Caki2 (cell line): ENCODE measurements at regions not wholly inside any gene's neighbourhood (a gene's known extent, or its start where the extent isn't known, plus 50 kb on each side); places are given as distances from the start of the nearest gene placed in this dataset.
"Not testable (repeated sequence)": the region's sequence is repeated elsewhere in the genome, so short reads cannot be mapped to it uniquely, and the experiment has no call there.

ENCODE experiments used
- DNase-seq: peaks from one replicate; pipeline ENCODE4 v3.0.0-alpha.2; 2015; ENCODE audit warnings: low read depth
- in situ Hi-C: cut with HindIII; loops from 2 replicates; pipeline ENCODE4 v1.10.0; 2016; ENCODE audit warnings: low sequenced_read_pairs, low pct_unique_long_range_greater_than_20kb, mixed read lengths

DNA sequence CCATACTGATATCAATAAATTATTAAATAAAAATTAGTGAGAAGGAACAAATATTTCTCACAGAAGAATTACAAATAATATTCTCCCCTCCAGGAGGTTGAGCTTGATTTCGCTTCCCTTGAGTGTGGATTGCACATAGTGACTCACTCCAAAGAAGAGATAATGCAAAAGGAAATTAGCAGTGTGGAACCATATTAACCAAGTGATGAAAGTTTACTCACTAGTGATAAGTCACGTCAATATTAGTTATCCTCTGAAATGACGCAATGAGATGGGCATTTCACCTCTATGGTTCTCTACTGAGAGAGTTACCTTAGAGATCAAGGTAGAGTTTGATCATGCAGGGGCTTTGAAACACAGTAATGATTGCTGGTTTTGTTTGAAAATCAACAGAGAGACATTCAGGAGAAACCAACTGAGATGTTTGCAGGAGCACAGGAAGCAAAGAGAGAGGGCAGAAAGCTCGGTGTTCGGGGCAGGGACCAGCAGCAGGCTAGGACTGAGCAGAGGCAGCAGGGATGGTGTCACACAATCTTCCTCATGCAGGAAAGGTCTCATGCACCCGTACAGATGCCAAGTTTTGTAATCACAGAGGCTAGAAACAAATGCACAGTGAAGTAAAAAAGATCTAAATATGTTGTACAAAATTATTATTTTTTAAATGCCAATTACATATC is 634.5 kb downstream of the QKI start:
- in situ Hi-C loops: no loop called here
- DNase-seq: peak; percentile 1

DNA sequence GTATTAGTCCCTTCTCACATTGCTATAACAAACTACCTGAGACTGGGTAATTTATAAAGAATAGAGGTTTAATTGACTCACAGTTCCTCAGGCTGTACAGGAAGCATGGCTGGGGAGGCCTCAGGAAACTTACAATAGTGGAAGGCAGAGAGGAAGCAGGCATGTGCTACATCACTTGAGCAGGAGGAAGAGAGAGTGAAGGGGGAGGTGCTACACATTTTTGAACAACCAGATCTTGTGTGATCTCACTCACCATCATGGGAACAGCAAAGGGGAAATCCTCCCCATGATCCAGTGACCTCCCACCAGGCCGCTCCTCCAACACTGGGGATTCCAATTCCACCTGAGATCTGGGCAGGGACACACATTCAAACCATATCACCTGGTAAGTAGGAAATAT is 630.6 kb downstream of the QKI start:
- no peak for DNase-seq
- in situ Hi-C loops: no loop called here

DNA sequence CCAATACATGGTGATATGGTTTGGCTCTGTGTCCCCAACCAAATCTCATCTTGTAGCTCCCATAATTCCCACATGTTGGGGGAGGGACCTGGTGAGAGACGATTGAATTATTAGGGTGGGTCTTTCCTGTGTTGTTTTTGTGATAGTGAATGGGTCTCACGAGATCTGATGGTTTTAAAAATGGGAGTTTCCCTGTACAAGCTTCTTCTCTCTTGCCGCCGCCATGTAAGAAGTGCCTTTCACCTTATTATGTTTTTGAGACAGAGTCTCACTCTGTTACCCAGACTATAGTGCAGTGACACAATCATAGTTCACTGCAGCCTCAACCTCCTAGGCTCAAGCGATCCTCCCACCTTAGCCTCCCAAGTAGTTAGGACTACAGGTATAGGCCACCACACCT is 629.1 kb downstream of the QKI start:
- in situ Hi-C loops, DNase-seq: not testable (repeated sequence)

DNA sequence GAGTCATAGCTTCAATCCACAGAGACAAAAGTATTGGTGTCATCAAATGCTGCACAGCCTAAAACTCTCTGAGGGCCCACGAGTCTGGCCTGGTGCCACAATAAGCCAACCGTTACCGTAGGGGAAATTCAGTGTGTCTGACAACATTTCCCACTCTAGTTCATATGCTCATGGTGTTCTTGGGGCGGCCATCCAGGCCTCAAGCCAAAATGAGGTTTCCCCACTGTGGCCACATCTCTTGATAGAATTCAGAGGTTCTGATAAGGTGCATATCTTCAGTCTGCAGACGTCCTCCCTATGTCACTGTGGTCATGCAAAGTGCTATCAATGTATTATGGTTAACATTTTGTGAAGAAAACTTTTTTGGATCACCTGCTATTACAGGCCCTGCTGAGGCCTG is 627.7 kb downstream of the QKI start:
- in situ Hi-C loops: no loop called here
- no peak for DNase-seq

DNA sequence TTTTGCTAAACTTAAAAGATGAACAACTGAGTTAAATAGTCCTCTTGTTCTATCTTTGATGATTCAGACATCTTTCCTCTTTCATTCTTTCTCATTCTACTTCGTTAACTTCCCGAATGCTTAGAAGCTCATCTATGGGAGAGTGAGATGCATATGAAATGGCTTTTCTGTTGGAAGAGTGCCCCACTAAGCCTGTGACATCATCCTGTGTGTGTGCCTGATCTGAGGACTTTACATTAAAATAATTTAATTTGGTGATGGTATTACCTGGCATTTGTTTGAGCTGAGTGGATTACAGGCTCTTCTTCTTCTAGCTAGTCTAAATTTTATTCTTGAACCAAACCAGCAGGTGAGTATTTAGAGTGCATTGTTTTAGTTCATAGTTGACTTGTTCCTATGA is 626.5 kb downstream of the QKI start:
- in situ Hi-C loops: no loop called here
- DNase-seq: no peak

DNA sequence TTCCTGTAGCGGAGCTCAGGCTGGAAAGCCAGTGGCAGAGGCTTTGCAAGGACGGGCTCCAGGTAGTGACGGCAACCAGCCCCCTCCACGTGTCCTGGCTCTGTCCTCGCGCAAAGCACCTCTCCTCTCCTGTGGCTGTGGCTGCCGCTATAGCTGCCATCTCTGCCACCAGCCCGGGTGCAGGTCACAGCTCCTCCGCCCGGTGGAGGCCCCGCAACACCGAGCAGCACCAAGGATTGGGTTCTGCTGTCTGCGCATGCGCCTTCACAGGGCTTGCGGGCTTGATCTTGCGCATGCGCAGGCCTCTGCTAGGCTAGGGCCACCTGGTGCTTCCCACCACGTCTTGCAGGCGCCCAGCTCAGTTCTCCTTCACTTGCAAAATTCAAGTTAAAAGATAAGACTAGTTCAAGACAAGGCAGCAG is 625.4 kb downstream of the QKI start:
- in situ Hi-C loops: no loop called here
- DNase-seq: no peak

DNA sequence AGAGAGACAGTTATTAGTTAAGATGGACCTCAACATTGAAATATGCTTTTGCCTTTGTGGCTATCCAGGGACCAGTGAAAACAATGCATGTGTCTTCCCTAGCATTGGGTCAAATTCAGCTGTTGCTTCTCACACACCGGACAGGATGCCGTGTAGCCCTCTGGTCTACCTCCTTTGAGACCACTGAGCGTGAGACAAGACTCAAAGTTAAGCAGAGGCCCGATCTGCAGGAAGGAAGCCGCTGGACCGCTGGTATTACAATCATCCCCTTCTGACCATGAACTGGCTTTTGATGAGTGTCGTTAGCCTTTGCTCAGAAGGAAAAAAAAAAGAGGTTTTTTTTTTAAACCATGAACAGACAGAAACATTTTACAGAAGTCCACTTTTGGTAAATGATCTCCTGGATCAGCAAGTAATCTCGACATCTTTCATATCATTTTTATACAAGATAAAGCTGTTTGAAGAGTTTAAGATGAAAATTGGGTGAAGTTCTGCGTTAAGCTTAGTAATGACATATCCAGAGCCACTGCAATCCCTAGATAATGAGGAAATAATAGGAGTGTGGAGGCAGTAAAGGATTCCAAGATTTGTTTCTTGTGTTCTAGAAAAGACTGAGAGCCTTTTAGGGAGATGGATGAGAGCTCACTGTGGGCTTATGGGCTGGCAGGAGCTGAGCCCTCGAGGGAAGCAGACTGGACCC is 622.8 kb downstream of the QKI start:
- in situ Hi-C loops: no loop called here
- DNase-seq: no peak

DNA sequence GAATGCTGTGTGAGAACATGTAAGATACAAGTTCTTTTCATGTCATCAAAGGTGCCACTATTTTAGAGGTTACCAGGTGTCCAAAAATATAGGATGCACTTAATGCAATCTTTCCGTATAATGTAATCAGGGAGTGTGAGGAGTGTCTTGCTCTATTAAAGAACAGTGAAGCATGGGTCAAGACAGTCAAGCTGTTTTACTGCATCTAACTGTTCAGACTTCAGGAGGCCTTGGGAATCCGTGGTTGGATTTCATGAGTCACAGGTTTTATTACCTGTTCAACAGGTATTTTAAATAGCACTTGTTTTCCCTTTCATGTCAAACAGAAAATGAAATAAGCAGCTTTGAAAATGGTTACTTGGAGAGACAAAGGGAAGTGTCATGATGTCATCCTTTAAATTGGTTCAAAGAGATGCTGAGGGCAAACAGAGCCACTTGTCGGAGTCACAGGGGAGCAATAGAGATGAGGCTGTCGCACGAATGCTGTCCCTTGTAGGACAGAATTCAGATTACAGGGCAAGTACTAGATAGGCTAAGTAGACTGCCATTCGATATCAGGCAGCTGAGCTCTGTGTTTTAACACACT is 621.5 kb downstream of the QKI start:
- in situ Hi-C loops: no loop called here

DNA sequence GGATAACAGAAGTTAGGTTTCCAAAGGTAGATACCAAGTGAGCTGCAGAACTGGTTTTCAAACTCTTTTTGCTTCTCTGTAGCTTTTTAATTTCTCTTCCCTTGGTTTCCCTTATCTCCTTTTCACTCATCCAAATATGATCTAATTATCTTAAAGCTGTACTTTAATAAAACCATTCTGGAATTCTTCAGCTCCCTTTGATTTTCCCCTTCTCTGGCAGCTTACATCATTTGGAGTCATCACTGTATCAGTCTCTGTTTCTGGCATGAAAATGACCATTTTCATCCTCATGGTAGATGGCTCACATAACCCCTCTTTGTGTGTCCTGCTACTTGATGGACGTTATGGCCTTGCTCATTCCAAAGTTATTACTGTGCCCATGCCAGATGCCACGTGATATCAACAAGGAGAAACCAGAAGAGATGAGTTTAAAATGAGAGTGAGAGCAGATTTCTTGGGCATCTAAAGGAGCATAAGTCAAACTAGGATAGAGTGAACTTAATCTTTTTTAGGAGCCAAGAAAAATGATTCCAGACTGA is 620.2 kb downstream of the QKI start:
- in situ Hi-C loops: no loop called here
- DNase-seq: no peak

More for the DNA sequence above, 621.5 kb downstream of the QKI start:
- DNase-seq: no peak

DNA sequence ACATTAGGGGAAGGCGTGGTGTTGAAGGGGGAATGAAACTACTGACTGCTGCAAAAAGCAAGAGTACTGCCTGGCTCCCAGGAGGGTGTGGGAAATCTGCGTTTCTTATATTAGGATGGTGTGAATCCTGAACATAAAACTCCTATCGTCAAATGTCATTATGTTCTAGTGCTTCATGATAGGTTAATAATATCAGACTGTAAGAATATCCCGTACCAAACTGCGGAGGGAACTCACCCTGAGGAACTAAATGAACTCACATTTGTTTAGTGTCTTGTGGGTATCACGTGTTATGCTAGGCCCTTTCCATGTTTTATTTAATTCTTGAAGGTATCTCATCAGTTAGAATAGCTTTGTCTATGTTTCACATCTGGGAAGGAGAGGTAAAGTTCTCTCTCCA is 610.7 kb downstream of the QKI start:
- no peak for DNase-seq
- in situ Hi-C loops: no loop called here

DNA sequence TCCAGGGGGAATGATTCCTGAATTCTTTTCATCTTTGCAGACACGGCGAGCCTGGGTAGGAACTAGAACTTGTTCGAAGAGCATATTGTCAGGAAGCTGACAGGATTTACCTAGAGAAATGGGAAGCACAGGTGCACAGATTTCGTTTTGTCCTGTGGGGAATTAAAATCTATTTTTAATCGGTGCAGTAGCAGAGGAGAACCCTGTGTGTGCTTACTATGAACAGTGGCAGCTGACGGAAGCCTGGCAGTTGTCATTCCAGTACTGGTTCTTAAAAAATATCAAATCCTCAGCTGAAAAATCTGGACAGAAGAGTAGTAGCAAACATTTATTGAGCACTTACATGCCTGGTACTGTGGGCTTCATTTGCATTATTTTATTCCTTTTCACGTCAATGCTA is 609.0 kb downstream of the QKI start:
- in situ Hi-C loops: no loop called here
- no peak for DNase-seq

DNA sequence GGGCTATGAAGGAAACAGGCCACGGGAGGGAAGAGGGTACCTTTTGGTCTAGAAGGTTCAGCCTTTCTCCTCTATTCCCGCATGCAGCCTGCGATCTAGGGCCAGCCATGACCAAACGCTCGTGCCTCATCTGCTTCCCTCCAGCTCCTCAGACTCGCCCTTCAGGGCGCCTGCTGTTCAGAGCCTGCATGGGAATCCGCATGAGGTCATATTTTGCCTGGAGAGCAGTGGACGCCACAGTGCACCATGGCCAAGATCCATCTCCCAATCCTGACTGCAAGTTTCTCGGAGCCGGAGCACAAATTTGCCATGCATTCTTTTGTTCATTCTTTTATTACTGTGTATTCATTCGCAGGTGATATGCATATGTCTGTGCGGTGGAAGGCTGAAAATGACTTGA is 608.1 kb downstream of the QKI start:
- in situ Hi-C loops: no loop called here
- DNase-seq: no peak

DNA sequence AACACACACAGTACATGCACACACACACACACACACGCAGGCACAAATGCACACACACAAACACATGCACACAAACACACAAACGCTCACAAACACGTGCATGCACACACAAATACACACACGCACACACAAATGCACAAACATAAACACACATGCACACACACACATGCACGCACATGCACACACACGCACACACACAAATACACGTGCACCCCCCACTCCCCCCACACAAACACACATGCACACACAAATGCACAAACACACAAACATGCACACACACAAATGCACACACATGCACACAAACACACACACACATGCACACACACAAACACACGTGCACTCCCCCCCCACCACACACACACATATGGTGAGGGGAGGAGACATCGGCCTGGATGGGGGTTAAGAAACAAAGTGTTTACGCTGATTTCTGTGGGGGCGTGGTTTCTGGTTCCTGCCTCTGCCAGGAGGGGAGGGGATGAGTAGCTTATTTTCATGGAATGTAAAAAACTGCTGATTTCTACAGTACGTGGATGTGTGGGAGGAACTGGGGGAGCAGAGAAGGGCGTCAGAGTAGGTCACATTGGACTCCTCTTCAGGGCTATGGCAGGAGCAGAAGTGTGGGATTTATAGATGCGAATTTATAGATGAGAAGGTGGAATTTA is 607.2 kb downstream of the QKI start:
- in situ Hi-C loops: no loop called here
- DNase-seq: no peak

DNA sequence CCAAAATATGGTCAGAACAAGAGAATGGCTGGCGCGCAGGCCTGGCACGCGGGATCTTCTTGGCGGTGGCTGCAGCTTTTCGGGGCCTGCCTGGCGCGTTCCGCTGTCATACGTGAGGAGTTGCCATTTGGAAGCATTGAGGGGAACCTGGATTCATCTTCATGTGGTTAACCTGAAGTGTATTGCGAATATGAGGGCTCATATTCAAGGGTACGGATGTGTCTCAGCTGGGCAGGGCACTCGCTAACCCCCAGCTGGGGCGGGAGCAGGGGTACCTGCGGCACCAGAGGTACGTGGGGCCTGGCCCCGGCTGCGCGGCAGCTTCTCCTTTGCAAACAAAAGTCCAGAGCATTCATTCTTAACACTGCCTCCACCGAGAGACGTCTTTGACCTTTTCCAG is 605.6 kb downstream of the QKI start:
- in situ Hi-C loops: no loop called here
- no peak for DNase-seq

DNA sequence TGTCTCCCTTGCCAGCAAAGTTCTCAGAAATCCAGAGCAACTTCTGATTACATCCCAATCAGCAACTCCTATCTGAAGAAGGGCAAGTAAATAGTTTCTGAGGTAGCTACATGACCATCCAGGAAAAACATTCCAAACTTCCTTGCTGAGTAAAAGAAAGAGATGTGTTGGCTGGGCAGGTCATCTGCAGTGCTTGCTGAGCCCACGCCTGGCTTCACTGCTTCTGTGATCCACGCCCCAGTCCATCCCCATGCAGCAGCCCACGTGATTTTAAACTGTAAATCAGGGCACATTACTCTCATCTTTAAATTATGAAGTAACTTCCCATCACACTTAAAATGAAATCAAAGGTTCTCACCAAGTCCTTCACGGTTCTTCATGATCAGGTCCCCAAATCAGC is 603.6 kb downstream of the QKI start:
- in situ Hi-C loops: no loop called here
- no peak for DNase-seq

DNA sequence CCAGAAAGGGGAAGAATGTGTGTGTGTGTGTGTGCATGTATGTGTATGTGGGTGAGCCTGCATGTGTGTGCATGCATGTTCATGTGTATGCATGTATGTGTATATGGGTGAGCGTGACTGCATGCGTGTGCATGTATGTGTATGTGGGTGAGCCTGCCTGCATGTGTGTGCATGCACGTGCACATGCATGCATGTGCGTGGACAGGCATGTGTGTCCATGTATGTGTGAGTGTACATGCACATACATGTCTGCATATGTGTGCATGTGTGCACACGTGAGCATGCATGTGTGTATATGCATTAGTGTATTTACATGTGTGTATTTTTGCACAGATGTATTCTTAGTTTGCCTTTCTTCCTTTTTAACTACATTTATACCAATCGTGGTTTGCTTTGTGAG is 601.5 kb downstream of the QKI start:
- in situ Hi-C loops: no loop called here
- no peak for DNase-seq

DNA sequence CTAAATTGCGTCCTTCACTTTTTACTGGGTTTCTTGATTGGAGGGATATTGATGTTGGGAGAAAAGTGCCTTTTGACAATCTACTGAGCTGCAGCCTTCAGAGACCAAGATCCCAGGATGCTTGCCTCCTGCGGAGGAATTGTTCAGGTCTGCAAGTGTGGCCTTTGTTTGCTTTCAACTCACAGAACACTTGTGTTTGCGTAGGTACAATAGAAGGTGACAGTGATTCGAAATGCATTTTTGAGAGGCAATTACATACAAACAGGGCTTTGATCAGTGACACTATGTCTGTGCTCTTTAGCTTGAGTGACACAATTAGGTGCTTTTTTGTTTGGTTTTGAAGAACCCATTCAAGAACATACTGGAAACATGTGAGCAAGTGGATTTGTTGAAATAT is 600.6 kb downstream of the QKI start:
- no peak for DNase-seq
- in situ Hi-C loops: no loop called here

DNA sequence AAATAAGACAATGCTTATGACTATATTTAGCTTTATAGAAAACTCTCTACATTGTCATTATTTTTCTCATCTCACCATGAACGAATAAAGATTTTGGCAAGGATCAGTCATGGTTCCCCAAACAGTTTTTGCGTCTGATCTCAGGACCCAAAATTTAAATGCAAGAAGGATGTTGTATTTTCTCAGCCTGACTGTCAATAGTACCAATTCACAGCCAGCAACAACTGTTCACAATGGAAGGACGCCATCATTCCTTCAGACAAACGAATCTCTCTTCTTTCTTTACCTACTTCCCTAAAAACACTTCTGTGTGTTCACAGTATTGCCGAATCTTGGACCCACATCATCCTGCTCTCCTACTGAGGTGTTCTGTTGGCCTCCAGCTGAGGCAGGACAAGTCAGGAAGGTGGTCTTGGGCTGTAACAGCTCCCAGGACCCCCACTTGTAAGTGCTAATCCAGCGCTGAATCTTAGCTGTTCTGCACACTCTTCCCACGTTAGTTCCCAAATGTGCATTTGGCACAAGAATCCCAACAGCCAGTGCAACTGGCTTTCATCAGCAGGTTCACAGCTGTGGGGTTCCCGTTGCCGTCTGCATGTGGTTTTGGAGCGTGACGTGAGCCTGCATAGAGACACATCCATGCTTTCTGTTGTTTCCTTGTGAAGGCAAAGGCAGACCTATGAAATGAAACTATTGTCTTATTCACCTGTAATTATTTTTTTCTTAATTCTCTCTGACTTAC is 600.0 kb downstream of the QKI start:
- DNase-seq: no peak
- in situ Hi-C loops: no loop called here
